Upper lobe of left lung (tissue), 6 donors: ENCODE measurements at regions not wholly inside any gene's neighbourhood (a gene's known extent, or its start where the extent isn't known, plus 50 kb on each side); places are given as distances from the start of the nearest gene placed in this dataset.

Experiments
- ATAC-seq, 2 donors: fragments of 200-7000 bp; cut with Tn5 transposase; one replicate each; pipeline ENCODE4 v1.9.1; 2022; ENCODE audit warnings: mild to moderate bottlenecking in 2 of 2, moderate library complexity in 2 of 2; ENCODE audit not compliant: low FRiP score in 2 of 2
- DNase-seq, 2 donors: peaks; one replicate each; pipeline ENCODE4 v3.0.0-alpha.2; 2019 to 2020
- H3K27ac ChIP-seq, 4 donors: fragments of 200-600 bp; sonication (generic); one replicate each; pipeline ENCODE4 v1.5.1; 2016 to 2019
- H3K27me3 ChIP-seq, 4 donors: fragments of 200-600 bp; sonication (generic); one replicate each; pipeline ENCODE4 v1.5.1; 2017 to 2019
- H3K36me3 ChIP-seq, 4 donors: fragments of 200-600 bp; sonication (generic); one replicate each; pipeline ENCODE4 v1.5.1; 2016 to 2019
- H3K4me1 ChIP-seq, 4 donors: fragments of 200-600 bp; sonication (generic); one replicate each; pipeline ENCODE4 v1.5.1; 2018 to 2019
- H3K4me3 ChIP-seq, 4 donors: fragments of 200-600 bp; sonication (generic); one replicate each; pipeline ENCODE4 v1.5.1; 2017 to 2019; ENCODE audit warnings: mild to moderate bottlenecking in 2 of 4, moderate library complexity in 1 of 4
- H3K9me3 ChIP-seq, 4 donors: fragments of 200-600 bp; sonication (generic); one replicate each; pipeline ENCODE4 v1.5.1; 2018 to 2019
- EP300 ChIP-seq, 4 donors: sonication (generic); formaldehyde crosslinking; IDR thresholded peaks; one replicate each; pipeline ENCODE4 v1.5.1; 2017; ENCODE audit warnings: antibody characterized with exemption in 4 of 4, control low read depth in 2 of 4
- POLR2A ChIP-seq, 4 donors: fragments of 450-650 bp; IDR thresholded peaks; one replicate each; pipeline ENCODE4 v1.5.1; 2016 to 2017; ENCODE audit warnings: antibody characterized with exemption in 4 of 4, mild to moderate bottlenecking in 2 of 4
- POLR2AphosphoS5 ChIP-seq, 2 donors: sonication (generic); formaldehyde crosslinking; IDR thresholded peaks; one replicate each; pipeline ENCODE4 v1.5.1; 2017; ENCODE audit warnings: antibody characterized with exemption in 2 of 2
- WGBS, 2 donors: methylation state at CpG; one replicate each; pipeline ENCODE4 v1.1.5; 2017 to 2018; 5-methylcytosine and 5-hydroxymethylcytosine counted together
- TF ChIP-seq, protein P1 (sequence below), 6 experiments: fragments of 450-650 bp in 4 of 6; fragments of 200-600 bp in 2 of 6; sonication (generic) in 2 of 6; IDR thresholded peaks; one replicate each; pipeline ENCODE4 v1.5.1; 2016 to 2019; ENCODE audit warnings: antibody characterized with exemption in 6 of 6
- donor health status: DM: no; HTN: no; CAD: no; lungs with moderate emphysema.
- donor health status: DM: no; HTN: yes; CAD: no; lungs with severe emphysema.

DNA sequence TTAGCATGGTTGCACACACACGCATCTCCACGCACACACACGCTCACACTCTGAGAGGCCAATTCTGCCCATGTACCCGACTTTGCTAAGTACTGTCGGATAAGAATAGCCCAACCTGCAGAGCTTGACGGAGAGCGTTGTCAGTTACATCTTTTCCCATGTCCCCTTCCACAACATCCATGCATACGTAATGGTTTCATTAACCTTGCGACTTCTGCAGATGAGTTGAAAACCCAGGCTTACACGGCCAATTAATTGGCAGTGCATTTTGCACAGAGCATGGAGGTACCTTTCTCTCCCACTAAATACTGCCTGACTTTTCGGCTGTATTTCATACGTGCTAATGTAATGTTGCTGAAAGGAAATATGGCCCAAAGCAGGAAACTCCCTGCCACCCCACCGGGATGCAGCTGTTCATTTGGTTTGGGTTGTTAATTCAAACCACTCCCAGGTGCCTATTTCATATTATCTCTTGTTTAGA, 291.2 kb upstream of the HABP2 start:
- 77 to 81% methylated on average over 13 of the region's 13 CpGs for WGBS, 2 donors
- Histone ChIP-seq H3K4me1 (no peaks in the 10 kb centered on the region), H3K36me3 (no peaks in the 10 kb centered on the region), H3K27me3 (no peaks in the 10 kb centered on the region), H3K4me3 (no peak overlapping the region), H3K27ac (no peak overlapping the region), H3K9me3 (no peaks in the 10 kb centered on the region)
- ATAC-seq, result no peak
- TF ChIP-seq POLR2AphosphoS5 (IDR thresholded peaks at IDR 0.05) (no peak), EP300 (IDR thresholded peaks at IDR 0.05) (no peak), POLR2A (IDR thresholded peaks at IDR 0.05) (no peak)
- TF ChIP-seq, protein P1, sequence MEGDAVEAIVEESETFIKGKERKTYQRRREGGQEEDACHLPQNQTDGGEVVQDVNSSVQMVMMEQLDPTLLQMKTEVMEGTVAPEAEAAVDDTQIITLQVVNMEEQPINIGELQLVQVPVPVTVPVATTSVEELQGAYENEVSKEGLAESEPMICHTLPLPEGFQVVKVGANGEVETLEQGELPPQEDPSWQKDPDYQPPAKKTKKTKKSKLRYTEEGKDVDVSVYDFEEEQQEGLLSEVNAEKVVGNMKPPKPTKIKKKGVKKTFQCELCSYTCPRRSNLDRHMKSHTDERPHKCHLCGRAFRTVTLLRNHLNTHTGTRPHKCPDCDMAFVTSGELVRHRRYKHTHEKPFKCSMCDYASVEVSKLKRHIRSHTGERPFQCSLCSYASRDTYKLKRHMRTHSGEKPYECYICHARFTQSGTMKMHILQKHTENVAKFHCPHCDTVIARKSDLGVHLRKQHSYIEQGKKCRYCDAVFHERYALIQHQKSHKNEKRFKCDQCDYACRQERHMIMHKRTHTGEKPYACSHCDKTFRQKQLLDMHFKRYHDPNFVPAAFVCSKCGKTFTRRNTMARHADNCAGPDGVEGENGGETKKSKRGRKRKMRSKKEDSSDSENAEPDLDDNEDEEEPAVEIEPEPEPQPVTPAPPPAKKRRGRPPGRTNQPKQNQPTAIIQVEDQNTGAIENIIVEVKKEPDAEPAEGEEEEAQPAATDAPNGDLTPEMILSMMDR (IDR thresholded peaks at IDR 0.05), result no peak
- no peak for DNase-seq

DNA sequence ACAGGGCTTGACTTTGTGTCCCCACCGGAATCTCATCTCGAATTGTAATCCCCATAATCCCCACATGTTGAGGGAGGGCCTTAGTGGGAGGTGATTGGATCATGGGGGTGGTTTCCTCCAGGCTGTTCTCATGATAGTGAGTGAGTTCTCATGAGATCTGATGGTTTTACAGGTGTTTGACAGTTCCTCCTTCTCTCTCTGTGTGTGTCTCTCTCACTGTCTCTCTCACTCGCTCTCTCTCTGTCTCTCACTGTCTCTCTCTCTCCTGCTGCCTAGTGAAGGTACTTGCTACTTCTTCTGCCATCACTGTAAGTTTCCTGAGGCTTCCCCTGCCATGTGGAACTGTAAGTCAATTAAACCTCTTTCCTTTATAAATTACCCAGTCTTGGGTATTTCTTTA, 289.8 kb upstream of the HABP2 start:
- DNase-seq, result no peak
- TF ChIP-seq EP300 (IDR thresholded peaks at IDR 0.05) (no peak), POLR2AphosphoS5 (IDR thresholded peaks at IDR 0.05) (no peak), POLR2A (IDR thresholded peaks at IDR 0.05) (no peak)
- TF ChIP-seq, protein P1 (IDR thresholded peaks at IDR 0.05), result no peak
- Histone ChIP-seq H3K36me3 (no peaks in the 10 kb centered on the region), H3K4me3 (no peak overlapping the region), H3K4me1 (no peaks in the 10 kb centered on the region), H3K27ac (no peak overlapping the region), H3K27me3 (no peaks in the 10 kb centered on the region), H3K9me3 (no peaks in the 10 kb centered on the region)
- ATAC-seq, result no peak
- WGBS, 2 donors, result 91 to 100% methylated on average over 3 of the region's 3 CpGs

DNA sequence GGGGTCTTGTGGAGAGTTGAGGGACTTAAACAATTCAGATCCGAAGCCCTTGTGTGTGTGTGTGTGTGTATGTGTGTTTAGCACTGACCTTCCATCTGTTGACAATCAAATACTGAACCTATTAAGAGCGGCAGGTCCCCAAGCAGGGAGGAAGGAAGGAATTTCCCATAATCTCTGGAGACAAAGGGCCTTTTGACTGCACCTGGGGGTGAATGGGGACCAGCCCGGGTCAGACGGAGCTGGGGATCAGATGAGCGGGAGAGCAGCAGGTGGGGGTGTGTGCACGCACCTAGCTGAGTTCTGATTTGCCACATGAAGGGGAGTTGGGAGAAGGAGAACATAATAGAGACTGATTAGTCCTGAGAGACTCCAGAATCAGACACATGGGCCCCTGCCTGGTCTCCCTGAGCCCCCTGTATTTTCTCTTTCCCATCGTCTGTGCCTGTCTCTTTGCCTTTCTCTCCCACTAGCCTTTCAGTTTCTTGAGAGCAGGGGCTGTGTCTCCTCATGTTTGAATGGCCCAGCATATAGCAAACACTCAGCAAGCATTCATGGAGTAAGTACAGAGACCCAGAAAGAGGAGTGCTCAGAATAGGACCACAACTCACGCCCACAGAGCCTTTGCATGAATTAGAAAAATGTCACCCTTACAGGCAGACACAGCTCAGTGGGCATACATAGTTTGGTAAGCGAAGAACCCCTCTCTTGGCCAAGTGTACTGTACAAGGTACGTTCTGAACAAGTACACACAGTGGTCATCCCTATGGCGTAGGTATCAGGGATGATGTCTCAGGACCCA, 288.3 kb upstream of the HABP2 start:
- TF ChIP-seq EP300 (IDR thresholded peaks at IDR 0.05) (no peak), POLR2A (IDR thresholded peaks at IDR 0.05) (no peak), POLR2AphosphoS5 (IDR thresholded peaks at IDR 0.05) (no peak)
- TF ChIP-seq, protein P1 (IDR thresholded peaks at IDR 0.05), result no peak
- Histone ChIP-seq H3K27ac (no peak overlapping the region), H3K4me3 (no peak overlapping the region), H3K9me3 (no peaks in the 10 kb centered on the region), H3K36me3 (no peaks in the 10 kb centered on the region), H3K27me3 (no peaks in the 10 kb centered on the region), H3K4me1 (no peaks in the 10 kb centered on the region)
- 78 to 81% methylated on average over 11 of the region's 11 CpGs for WGBS, 2 donors
- no peak for ATAC-seq
- DNase-seq, result peak in 1 of 2 donors; percentile 10

DNA sequence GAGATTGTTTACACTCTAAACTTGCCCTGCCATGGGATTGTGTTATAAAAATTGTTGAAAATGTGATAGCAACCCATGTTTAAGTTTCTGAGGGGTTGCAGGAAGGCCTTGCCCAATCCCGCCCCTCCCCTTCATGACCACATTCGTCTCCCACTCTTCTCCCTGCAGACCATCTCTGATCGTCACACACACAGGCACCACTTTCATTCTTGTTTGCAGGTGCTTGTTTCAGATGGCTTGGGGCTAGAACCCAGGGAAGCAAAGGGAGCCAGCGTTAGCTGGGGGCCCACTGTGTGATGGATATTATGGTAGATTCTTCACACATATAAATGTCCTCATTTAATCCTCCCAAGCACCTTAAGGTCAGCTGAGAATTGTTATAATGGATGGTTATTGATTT, 286.7 kb upstream of the HABP2 start:
- Histone ChIP-seq H3K4me1 (no peaks in the 10 kb centered on the region), H3K27ac (no peak overlapping the region), H3K9me3 (no peaks in the 10 kb centered on the region), H3K4me3 (no peak overlapping the region), H3K36me3 (no peaks in the 10 kb centered on the region), H3K27me3 (no peaks in the 10 kb centered on the region)
- DNase-seq (no peak), ATAC-seq (no peak)
- 82 to 83% methylated on average over 4 of the region's 4 CpGs for WGBS, 2 donors
- TF ChIP-seq EP300 (IDR thresholded peaks at IDR 0.05), result no peak
- no peak for TF ChIP-seq POLR2AphosphoS5 (IDR thresholded peaks at IDR 0.05)
- no peak for TF ChIP-seq POLR2A (IDR thresholded peaks at IDR 0.05)
- TF ChIP-seq, protein P1 (IDR thresholded peaks at IDR 0.05), result no peak
